ENCODE measurements at regions not wholly inside any gene's neighbourhood (a gene's known extent, or its start where the extent isn't known, plus 50 kb on each side); places are given as distances from the start of the nearest gene placed in this dataset.

DNA sequence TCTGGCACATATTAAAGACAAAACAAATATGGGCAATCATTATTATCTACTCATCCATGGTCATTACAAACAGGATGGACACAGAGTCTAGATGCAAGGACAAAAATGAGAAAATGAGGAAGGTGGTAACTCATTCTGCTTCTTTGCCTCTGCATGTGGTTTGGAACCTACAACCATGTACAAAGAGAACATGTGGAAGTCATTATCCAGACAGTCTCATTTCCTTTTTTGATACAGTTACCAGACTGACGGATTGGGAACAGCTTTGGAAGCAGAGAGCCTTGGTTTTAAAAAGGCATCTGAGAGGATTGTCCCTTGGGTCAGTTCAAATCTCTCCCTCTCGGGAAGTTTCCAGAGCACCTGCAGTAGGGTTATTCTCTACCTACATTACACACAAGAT, 433.4 kb upstream of the TNC start:
- H2BK20ac ChIP-seq (ENCODE audit: low read depth, low read length, poor library complexity, severe bottlenecking): no peak overlapping the region
- H4K91ac ChIP-seq (ENCODE audit: insufficient read length, low read depth, low read length): no peak overlapping the region
- no peak overlapping the region for H3K4ac ChIP-seq (ENCODE audit: low read depth, low read length)
- H3K23ac ChIP-seq (ENCODE audit: insufficient read length, low read depth, low read length): no peak overlapping the region
- H2AK5ac ChIP-seq (ENCODE audit: insufficient read length, low read length): no peak overlapping the region
- no peaks in the 10 kb centered on the region for H3K79me1 ChIP-seq (ENCODE audit: insufficient read depth, low read depth, low read length, poor library complexity, severe bottlenecking)
- no peak overlapping the region for H2AFZ ChIP-seq (ENCODE audit: low read length)
- no peak overlapping the region for H3K18ac ChIP-seq (ENCODE audit: insufficient read length, low read depth, low read length)
- no peak overlapping the region for H3K56ac ChIP-seq (ENCODE audit: insufficient read length, low read depth, low read length)
- no peak overlapping the region for H2BK15ac ChIP-seq (ENCODE audit: low read depth, low read length)
- H3K27ac ChIP-seq (ENCODE audit: insufficient read length, low read depth, low read length): no peak overlapping the region
- H2BK5ac ChIP-seq (ENCODE audit: insufficient read length, low read length): no peak overlapping the region
- Mint-ChIP-seq H3K27ac (no peak overlapping the region), H3K36me3 (ENCODE audit: insufficient read depth in 1 of 3, low read depth in 3 of 3) (peaks cover 15 to 22% (median 20%) of the 10 kb centered on the region in 3 experiments), H3K9me3 (peaks cover 20 to 21% of the 10 kb centered on the region in 2 experiments), H3K4me3 (no peak overlapping the region), H3K4me1 (peaks cover 19 to 20% of the 10 kb centered on the region in 2 experiments), H3K27me3 (ENCODE audit: low read depth) (peaks cover 3% of the 10 kb centered on the region; the same call in 1 of the 2 replicates)
- H3K79me2 ChIP-seq (ENCODE audit: insufficient read depth, low read length): no peaks in the 10 kb centered on the region
- H2BK12ac ChIP-seq (ENCODE audit: insufficient read length, low read depth, low read length): no peak overlapping the region
- H3K4me2 ChIP-seq (ENCODE audit: insufficient read depth, insufficient read length, low read length): no peak overlapping the region
- H3K4me1 ChIP-seq (ENCODE audit: insufficient read depth, low read length): no peaks in the 10 kb centered on the region
- H2BK120ac ChIP-seq (ENCODE audit: low read depth, low read length, poor library complexity, severe bottlenecking): no peak overlapping the region
- no peaks in the 10 kb centered on the region for H4K20me1 ChIP-seq (ENCODE audit: control insufficient read depth, insufficient read depth, insufficient read length)
- no peak overlapping the region for H3T11ph ChIP-seq (ENCODE audit: low read length)
- peaks cover 11% of the 10 kb centered on the region for H3K9me3 ChIP-seq (ENCODE audit: control insufficient read depth, low read depth, low read length)
- H3K27me3 ChIP-seq (ENCODE audit: insufficient read depth, low read length): no peaks in the 10 kb centered on the region
- TF ChIP-seq, protein P1, sequence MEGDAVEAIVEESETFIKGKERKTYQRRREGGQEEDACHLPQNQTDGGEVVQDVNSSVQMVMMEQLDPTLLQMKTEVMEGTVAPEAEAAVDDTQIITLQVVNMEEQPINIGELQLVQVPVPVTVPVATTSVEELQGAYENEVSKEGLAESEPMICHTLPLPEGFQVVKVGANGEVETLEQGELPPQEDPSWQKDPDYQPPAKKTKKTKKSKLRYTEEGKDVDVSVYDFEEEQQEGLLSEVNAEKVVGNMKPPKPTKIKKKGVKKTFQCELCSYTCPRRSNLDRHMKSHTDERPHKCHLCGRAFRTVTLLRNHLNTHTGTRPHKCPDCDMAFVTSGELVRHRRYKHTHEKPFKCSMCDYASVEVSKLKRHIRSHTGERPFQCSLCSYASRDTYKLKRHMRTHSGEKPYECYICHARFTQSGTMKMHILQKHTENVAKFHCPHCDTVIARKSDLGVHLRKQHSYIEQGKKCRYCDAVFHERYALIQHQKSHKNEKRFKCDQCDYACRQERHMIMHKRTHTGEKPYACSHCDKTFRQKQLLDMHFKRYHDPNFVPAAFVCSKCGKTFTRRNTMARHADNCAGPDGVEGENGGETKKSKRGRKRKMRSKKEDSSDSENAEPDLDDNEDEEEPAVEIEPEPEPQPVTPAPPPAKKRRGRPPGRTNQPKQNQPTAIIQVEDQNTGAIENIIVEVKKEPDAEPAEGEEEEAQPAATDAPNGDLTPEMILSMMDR (conservative IDR thresholded peaks at IDR 0.05): no peak
- no peak overlapping the region for H3K9ac ChIP-seq (ENCODE audit: extremely low read depth, insufficient read length, low read length)
- H3K14ac ChIP-seq (ENCODE audit: insufficient read depth, low read length): no peak overlapping the region
- DNase-seq: no peak
- no peak overlapping the region for H4K8ac ChIP-seq (replicated peaks; ENCODE audit: insufficient read length, low read depth, low read length)
- H4K5ac ChIP-seq (ENCODE audit: insufficient read length, low read depth, low read length): no peak overlapping the region
- no peaks in the 10 kb centered on the region for H3K23me2 ChIP-seq (ENCODE audit: insufficient read length, low read depth, low read length, poor library complexity, severe bottlenecking)
- WGBS (ENCODE audit: extremely low coverage, insufficient read length, low lambda C conversion rate): no CpG with 5 or more reads among the region's 2 CpGs
